B cell (primary cell): ENCODE measurements at regions not wholly inside any gene's neighbourhood (a gene's known extent, or its start where the extent isn't known, plus 50 kb on each side); places are given as distances from the start of the nearest gene placed in this dataset.

Experiments
- EZH2 ChIP-seq: IDR thresholded peaks from 2 replicates; pipeline ENCODE4 v1.6.1; 2012; ENCODE audit warnings: borderline replicate concordance, low read depth, mild to moderate bottlenecking, moderate library complexity, low read length; ENCODE audit not compliant: insufficient read depth, poor library complexity, severe bottlenecking
- TF ChIP-seq, protein P1 (sequence below): fragments of 200-600 bp; IDR thresholded peaks from one replicate; pipeline ENCODE4 v1.8.0; 2022; ENCODE audit warnings: antibody characterized with exemption, mild to moderate bottlenecking

DNA sequence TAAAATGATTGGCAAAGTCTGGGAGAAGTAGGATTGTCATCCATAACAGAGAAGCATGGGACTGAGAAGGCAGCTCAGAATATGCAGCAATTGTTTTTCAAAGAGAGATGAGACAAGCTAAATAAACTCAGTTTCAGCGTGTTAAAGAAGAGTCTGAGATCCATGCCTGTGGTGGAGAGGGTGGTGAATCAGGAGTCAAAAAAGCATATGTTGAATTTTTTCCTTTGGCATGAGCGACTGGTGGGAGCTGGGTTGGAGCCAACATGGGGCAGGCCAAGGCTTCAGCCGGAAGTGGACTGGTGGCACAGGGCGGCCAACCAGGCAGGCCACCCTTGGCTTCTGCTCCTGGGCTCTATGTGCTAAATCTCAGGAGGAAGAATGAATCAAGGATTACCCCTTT is 102.0 kb downstream of the SST start:
- TF ChIP-seq, protein P1, sequence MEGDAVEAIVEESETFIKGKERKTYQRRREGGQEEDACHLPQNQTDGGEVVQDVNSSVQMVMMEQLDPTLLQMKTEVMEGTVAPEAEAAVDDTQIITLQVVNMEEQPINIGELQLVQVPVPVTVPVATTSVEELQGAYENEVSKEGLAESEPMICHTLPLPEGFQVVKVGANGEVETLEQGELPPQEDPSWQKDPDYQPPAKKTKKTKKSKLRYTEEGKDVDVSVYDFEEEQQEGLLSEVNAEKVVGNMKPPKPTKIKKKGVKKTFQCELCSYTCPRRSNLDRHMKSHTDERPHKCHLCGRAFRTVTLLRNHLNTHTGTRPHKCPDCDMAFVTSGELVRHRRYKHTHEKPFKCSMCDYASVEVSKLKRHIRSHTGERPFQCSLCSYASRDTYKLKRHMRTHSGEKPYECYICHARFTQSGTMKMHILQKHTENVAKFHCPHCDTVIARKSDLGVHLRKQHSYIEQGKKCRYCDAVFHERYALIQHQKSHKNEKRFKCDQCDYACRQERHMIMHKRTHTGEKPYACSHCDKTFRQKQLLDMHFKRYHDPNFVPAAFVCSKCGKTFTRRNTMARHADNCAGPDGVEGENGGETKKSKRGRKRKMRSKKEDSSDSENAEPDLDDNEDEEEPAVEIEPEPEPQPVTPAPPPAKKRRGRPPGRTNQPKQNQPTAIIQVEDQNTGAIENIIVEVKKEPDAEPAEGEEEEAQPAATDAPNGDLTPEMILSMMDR, result no peak
- no peak for TF ChIP-seq EZH2
